Neural cell (in vitro differentiated cells): ENCODE measurements at regions not wholly inside any gene's neighbourhood (a gene's known extent, or its start where the extent isn't known, plus 50 kb on each side); places are given as distances from the start of the nearest gene placed in this dataset.

Experiments used
- CTCF ChIP-seq: fragments of 450-650 bp; IDR thresholded peaks from 2 replicates; pipeline ENCODE4 v1.5.1; 2014; ENCODE audit warnings: antibody characterized with exemption, mild to moderate bottlenecking, moderate library complexity; ENCODE audit not compliant: poor library complexity, severe bottlenecking
- EP300 ChIP-seq: fragments of 450-650 bp; conservative IDR thresholded peaks from 2 replicates; pipeline ENCODE4 v1.6.1; 2014; ENCODE audit warnings: antibody characterized with exemption, mild to moderate bottlenecking, moderate library complexity; ENCODE audit not compliant: poor library complexity, severe bottlenecking
- EZH2 ChIP-seq: fragments of 200-600, 300-800 bp; shearing (Covaris generic), sonication (generic); IDR thresholded peaks from 2 replicates; pipeline ENCODE4 v1.6.1; 2014; ENCODE audit warnings: antibody characterized with exemption, low read length, borderline replicate concordance, mild to moderate bottlenecking; ENCODE audit not compliant: insufficient read depth, poor library complexity, severe bottlenecking
- MXI1 ChIP-seq: fragments of 450-650 bp; conservative IDR thresholded peaks from 2 replicates; pipeline ENCODE4 v1.6.1; 2014; ENCODE audit warnings: antibody characterized with exemption, mild to moderate bottlenecking; ENCODE audit not compliant: poor library complexity, severe bottlenecking
- POLR2AphosphoS5 ChIP-seq: IDR thresholded peaks from 2 replicates; pipeline ENCODE4 v1.6.1; 2012
- RAD21 ChIP-seq: fragments of 450-650 bp; conservative IDR thresholded peaks from 2 replicates; pipeline ENCODE4 v1.6.1; 2014; ENCODE audit warnings: antibody characterized with exemption, mild to moderate bottlenecking, moderate library complexity
- REST ChIP-seq: IDR thresholded peaks from 2 replicates; pipeline ENCODE4 v1.6.1; 2012; ENCODE audit warnings: borderline replicate concordance
- TAF1 ChIP-seq: IDR thresholded peaks from 2 replicates; pipeline ENCODE4 v1.6.1; 2012; ENCODE audit warnings: low read depth

- TF ChIP-seq CTCF = no peak
- TF ChIP-seq EZH2 = no peak
- no peak for TF ChIP-seq RAD21
- TF ChIP-seq TAF1 = no peak
- no peak for TF ChIP-seq EP300
- TF ChIP-seq MXI1 = no peak
- TF ChIP-seq POLR2AphosphoS5 = no peak
- no peak for TF ChIP-seq REST
Measured at GRCh38 chr7:108634036-108634435, 64.4 kb downstream of the DNAJB9 start.
